Natural killer cell (primary cell): ENCODE measurements at regions not wholly inside any gene's neighbourhood (a gene's known extent, or its start where the extent isn't known, plus 50 kb on each side); places are given as distances from the start of the nearest gene placed in this dataset.

Source experiments
- ATAC-seq, 3 donors: fragments of 150-1000 bp in 2 of 3; fragments of 200-7000 bp in 1 of 3; cut with Tn5 transposase; 1 replicate in 1 of 3; 2 replicates in 2 of 3; pipeline ENCODE4 v1.10.0; 2021; ENCODE audit warnings: mild to moderate bottlenecking in 2 of 3, moderate library complexity in 2 of 3
- DNase-seq, 2 donors: peaks; one replicate each; pipeline versions ENCODE4 v3.0.0 to v3.0.0-alpha.2; 2013 to 2021; ENCODE audit warnings: mixed read lengths in 1 of 2
- H3K27ac ChIP-seq: one replicate; pipeline ENCODE4 v1.5.1; 2013; ENCODE audit warnings: mild to moderate bottlenecking, low read length
- H3K27me3 ChIP-seq: one replicate; pipeline ENCODE4 v1.6.1; 2013; ENCODE audit warnings: low read length; ENCODE audit not compliant: control insufficient read depth, insufficient read depth
- H3K36me3 ChIP-seq: one replicate; pipeline ENCODE4 v1.6.1; 2013; ENCODE audit warnings: low read length; ENCODE audit not compliant: control insufficient read depth, insufficient read depth
- H3K4me1 ChIP-seq: one replicate; pipeline ENCODE4 v1.6.1; 2013; ENCODE audit warnings: low read length; ENCODE audit not compliant: control insufficient read depth, insufficient read depth
- H3K4me3 ChIP-seq: one replicate; pipeline ENCODE4 v1.5.1; 2013; ENCODE audit warnings: low read length
- H3K9me3 ChIP-seq: one replicate; pipeline ENCODE4 v1.6.1; 2013; ENCODE audit warnings: low read length; ENCODE audit not compliant: control insufficient read depth, insufficient read depth
- H3K27ac Mint-ChIP-seq, 2 donors: one replicate each; pipeline ENCODE4 v1.8.0; 2022; ENCODE audit warnings: mild to moderate bottlenecking in 2 of 2, mixed read lengths in 2 of 2, moderate library complexity in 1 of 2
- H3K27me3 Mint-ChIP-seq, 2 donors: one replicate each; pipeline ENCODE4 v1.8.0; 2022; ENCODE audit warnings: low read depth in 2 of 2, mixed read lengths in 2 of 2
- H3K36me3 Mint-ChIP-seq: one replicate; pipeline ENCODE4 v1.8.0; 2022; ENCODE audit warnings: mixed read lengths
- H3K4me1 Mint-ChIP-seq, 2 donors: one replicate each; pipeline ENCODE4 v1.8.0; 2022; ENCODE audit warnings: mixed read lengths in 2 of 2
- H3K4me3 Mint-ChIP-seq: one replicate; pipeline ENCODE4 v1.8.0; 2022; ENCODE audit warnings: mild to moderate bottlenecking, moderate library complexity, mixed read lengths
- H3K9me3 Mint-ChIP-seq, 2 donors: one replicate each; pipeline ENCODE4 v1.8.0; 2022; ENCODE audit warnings: mixed read lengths in 2 of 2
- WGBS: methylation state at CpG from one replicate; pipeline ENCODE4 v1.1.7; 2013; ENCODE audit warnings: missing lambda C conversion rate; ENCODE audit not compliant: insufficient coverage; 5-methylcytosine and 5-hydroxymethylcytosine counted together
- intact Hi-C: fragments of 100-400 bp; cut with micrococcal nuclease; formaldehyde crosslinking; loops from one replicate; pipeline ENCODE4 v1.14.2; 2022
- TF ChIP-seq, protein P1 (sequence below): fragments of 200-600 bp; IDR thresholded peaks from one replicate; pipeline ENCODE4 v1.8.0; 2022; ENCODE audit warnings: antibody characterized with exemption

DNA sequence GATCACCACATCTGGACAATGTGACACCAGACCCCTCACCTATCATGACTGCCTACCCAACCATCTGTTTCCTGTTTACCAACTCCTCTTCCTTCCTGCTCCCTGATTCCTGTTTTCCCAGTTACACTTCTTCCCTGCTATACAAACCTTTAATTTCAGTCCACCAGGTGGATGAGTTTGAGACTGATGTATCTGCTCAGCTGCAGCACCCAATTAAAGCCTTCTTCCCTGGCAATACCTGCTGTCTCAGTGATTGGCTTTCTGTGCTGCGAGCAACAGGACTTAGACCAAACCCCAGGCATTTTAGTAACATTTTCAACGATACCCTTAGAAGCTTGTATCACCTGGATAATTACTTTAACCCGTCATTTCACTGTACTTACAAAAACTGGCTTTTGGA, 968.2 kb upstream of the NR2F2 start:
- intact Hi-C loops: no loop called here

DNA sequence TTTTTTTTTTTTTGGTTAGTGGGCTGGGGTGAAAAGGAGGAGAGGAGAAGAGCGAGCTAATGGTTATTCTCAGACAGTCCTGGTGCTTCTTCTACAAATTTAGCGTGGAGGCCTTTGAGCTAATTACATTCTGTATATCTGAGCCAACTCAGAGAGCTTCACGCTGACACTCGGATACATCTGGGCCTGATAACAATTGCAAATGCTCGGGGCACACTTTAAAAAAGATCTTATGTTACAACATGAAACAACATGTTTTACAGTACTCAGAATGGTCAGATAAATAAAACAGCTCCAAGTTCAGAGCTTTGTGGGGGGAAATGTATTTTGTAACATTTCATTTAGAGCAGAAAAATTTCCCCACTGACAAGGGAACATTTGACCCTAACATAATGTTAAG, 966.9 kb upstream of the NR2F2 start:
- Mint-ChIP-seq H3K36me3 (peaks cover 21% of the 10 kb centered on the region), H3K9me3 (peaks cover 2 to 3% of the 10 kb centered on the region in 2 donors), H3K27ac (no peak overlapping the region), H3K4me3 (no peak overlapping the region), H3K4me1 (no peaks in the 10 kb centered on the region), H3K27me3 (peaks cover 19 to 48% of the 10 kb centered on the region in 2 donors)
- Histone ChIP-seq H3K36me3 (no peaks in the 10 kb centered on the region), H3K4me1 (no peaks in the 10 kb centered on the region), H3K27ac (no peak overlapping the region), H3K27me3 (no peaks in the 10 kb centered on the region), H3K9me3 (peaks cover 9% of the 10 kb centered on the region), H3K4me3 (no peak overlapping the region)
- intact Hi-C loops: no loop called here
- 66% methylated on average over 5 of the region's 5 CpGs for WGBS
- DNase-seq (no peak), ATAC-seq (no peak)
- TF ChIP-seq, protein P1, sequence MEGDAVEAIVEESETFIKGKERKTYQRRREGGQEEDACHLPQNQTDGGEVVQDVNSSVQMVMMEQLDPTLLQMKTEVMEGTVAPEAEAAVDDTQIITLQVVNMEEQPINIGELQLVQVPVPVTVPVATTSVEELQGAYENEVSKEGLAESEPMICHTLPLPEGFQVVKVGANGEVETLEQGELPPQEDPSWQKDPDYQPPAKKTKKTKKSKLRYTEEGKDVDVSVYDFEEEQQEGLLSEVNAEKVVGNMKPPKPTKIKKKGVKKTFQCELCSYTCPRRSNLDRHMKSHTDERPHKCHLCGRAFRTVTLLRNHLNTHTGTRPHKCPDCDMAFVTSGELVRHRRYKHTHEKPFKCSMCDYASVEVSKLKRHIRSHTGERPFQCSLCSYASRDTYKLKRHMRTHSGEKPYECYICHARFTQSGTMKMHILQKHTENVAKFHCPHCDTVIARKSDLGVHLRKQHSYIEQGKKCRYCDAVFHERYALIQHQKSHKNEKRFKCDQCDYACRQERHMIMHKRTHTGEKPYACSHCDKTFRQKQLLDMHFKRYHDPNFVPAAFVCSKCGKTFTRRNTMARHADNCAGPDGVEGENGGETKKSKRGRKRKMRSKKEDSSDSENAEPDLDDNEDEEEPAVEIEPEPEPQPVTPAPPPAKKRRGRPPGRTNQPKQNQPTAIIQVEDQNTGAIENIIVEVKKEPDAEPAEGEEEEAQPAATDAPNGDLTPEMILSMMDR: no peak

More for the DNA sequence above, 968.2 kb upstream of the NR2F2 start:
- no peaks in the 10 kb centered on the region for H3K4me1 Mint-ChIP-seq
- Histone ChIP-seq H3K4me3 (no peak overlapping the region), H3K9me3 (peaks cover 9% of the 10 kb centered on the region), H3K36me3 (no peaks in the 10 kb centered on the region), H3K27ac (no peak overlapping the region), H3K4me1 (no peaks in the 10 kb centered on the region), H3K27me3 (no peaks in the 10 kb centered on the region)
- H3K9me3 Mint-ChIP-seq: peaks cover 2 to 3% of the 10 kb centered on the region in 2 donors
- no peak for DNase-seq
- no peak overlapping the region for H3K4me3 Mint-ChIP-seq
- TF ChIP-seq, protein P1: no peak
- no peak for ATAC-seq
- no peak overlapping the region for H3K27ac Mint-ChIP-seq
- 64% methylated on average over 3 of the region's 3 CpGs for WGBS
- peaks cover 22 to 46% of the 10 kb centered on the region in 2 donors for H3K27me3 Mint-ChIP-seq
- peaks cover 21% of the 10 kb centered on the region for H3K36me3 Mint-ChIP-seq

DNA sequence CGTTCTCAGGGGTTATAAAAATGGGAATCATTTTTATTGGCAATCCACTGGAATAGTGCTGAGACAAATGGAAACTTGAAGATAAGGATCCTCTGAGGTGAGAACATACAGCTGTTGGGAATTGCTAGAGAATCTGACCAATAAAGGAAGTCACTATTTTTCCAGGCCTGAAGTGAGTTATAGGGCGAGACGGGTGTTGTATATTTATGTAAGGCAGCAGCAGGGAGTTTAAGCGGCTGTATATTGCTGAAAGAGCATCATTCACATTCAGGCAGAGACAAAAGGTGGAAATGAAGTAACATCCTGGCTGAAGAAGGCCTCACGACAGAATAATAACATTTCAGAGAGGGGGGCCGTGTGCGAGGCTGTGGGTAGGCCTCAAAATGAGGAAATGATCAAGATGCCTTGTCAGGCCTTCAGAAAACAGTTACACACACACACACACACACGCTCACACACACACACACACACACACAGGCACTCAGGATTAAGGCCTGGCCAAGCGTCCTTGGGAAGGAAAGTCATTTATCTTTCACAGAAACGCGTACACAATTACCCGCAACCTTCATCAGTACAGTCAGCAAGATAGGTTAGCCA, 964.9 kb upstream of the NR2F2 start:
- intact Hi-C loops: no loop called here
- DNase-seq (no peak), ATAC-seq (no peak)
- no peak overlapping the region for H3K27ac ChIP-seq
- Mint-ChIP-seq H3K27ac (no peak overlapping the region), H3K9me3 (peaks cover 2 to 3% of the 10 kb centered on the region in 2 donors), H3K4me3 (no peak overlapping the region), H3K27me3 (peaks cover 25 to 45% of the 10 kb centered on the region in 2 donors), H3K36me3 (peaks cover 21% of the 10 kb centered on the region), H3K4me1 (no peaks in the 10 kb centered on the region)
- 48% methylated on average over 12 of the region's 12 CpGs for WGBS
- H3K9me3 ChIP-seq: peaks cover 9% of the 10 kb centered on the region
- H3K4me1 ChIP-seq: no peaks in the 10 kb centered on the region
- H3K27me3 ChIP-seq: no peaks in the 10 kb centered on the region
- no peaks in the 10 kb centered on the region for H3K36me3 ChIP-seq
- no peak overlapping the region for H3K4me3 ChIP-seq
- TF ChIP-seq, protein P1: no peak

DNA sequence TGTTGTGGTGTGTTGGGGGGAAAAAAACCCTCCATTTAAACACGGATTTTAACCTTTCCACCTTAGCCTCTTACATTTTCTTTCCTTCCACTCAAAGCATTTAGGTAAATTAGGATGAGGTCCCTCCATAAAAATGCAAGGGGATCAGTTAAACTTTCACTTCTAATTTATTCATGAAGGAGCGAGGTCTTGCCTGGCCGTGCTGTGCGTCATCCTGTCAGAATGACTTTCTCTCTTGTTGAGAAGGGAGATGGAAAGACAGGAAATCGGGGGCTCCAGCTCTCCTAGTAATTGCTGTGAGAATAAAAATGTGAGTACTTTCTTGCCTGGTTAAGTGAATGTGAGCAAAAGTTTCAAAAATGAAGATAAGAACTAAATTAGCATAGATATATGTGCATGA, 962.3 kb upstream of the NR2F2 start:
- H3K4me1 Mint-ChIP-seq: no peaks in the 10 kb centered on the region
- no peak overlapping the region for H3K27ac Mint-ChIP-seq
- intact Hi-C loops: no loop called here
- Histone ChIP-seq H3K4me1 (no peaks in the 10 kb centered on the region), H3K27ac (no peak overlapping the region), H3K36me3 (no peaks in the 10 kb centered on the region), H3K27me3 (no peaks in the 10 kb centered on the region), H3K4me3 (no peak overlapping the region), H3K9me3 (no peaks in the 10 kb centered on the region)
- no peak overlapping the region for H3K4me3 Mint-ChIP-seq
- H3K36me3 Mint-ChIP-seq: peaks cover 10% of the 10 kb centered on the region
- WGBS: 52% methylated on average over 4 of the region's 5 CpGs
- ATAC-seq (no peak), DNase-seq (no peak)
- TF ChIP-seq, protein P1: no peak
- peaks cover 25 to 38% of the 10 kb centered on the region in 2 donors for H3K27me3 Mint-ChIP-seq
- no peaks in the 10 kb centered on the region for H3K9me3 Mint-ChIP-seq
